ENCODE measurements at regions not wholly inside any gene's neighbourhood (a gene's known extent, or its start where the extent isn't known, plus 50 kb on each side); places are given as distances from the start of the nearest gene placed in this dataset.

GRCh38 chr2:64932371-64933216 lies 56.6 kb upstream of the SLC1A4 start:
- ChIA-PET CTCF (interaction anchor here (0.7 to 1.0 kb wide), 4 partner anchors 13 to 105 kb away, joined by 3 read pairs; no protein-coding TSS in a partner anchor), POLR2A (interaction anchor here (0.5 kb wide), 1 partner anchor 245 kb away, joined by 5 read pairs; no protein-coding TSS in a partner anchor)
- TF ChIP-seq ZNF223 (tag by site-specific recombination; IDR thresholded peaks at IDR 0.05) (no peak), ZBTB17 (tag by site-specific recombination; IDR thresholded peaks at IDR 0.05) (no peak), ZBTB6 (tag by site-specific recombination; IDR thresholded peaks at IDR 0.05) (no peak), ZNF10 (tag by site-specific recombination; IDR thresholded peaks at IDR 0.05) (no peak), ZNF175 (tag by site-specific recombination; IDR thresholded peaks at IDR 0.05) (no peak), ZNF585B (tag by site-specific recombination; IDR thresholded peaks at IDR 0.05) (no peak), ZNF404 (tag by site-specific recombination; IDR thresholded peaks at IDR 0.05) (no peak), AEBP2 (tag by site-specific recombination; IDR thresholded peaks at IDR 0.05; ENCODE audit: borderline replicate concordance) (no peak), ZBTB48 (tag by site-specific recombination; IDR thresholded peaks at IDR 0.05) (no peak), ZNF211 (tag by site-specific recombination; IDR thresholded peaks at IDR 0.05; ENCODE audit: low read depth) (no peak), ZNF16 (tag by site-specific recombination; IDR thresholded peaks at IDR 0.05; ENCODE audit: low read depth) (no peak), ZNF335 (tag by site-specific recombination; conservative IDR thresholded peaks at IDR 0.05) (no peak), ZNF354C (tag by site-specific recombination; IDR thresholded peaks at IDR 0.05; ENCODE audit: borderline replicate concordance, low read depth) (no peak), ZNF529 (tag by site-specific recombination; IDR thresholded peaks at IDR 0.05; ENCODE audit: insufficient replicate concordance) (no peak), ZNF416 (tag by site-specific recombination; IDR thresholded peaks at IDR 0.05) (no peak), MZF1 (tag by site-specific recombination; IDR thresholded peaks at IDR 0.05; ENCODE audit: borderline replicate concordance) (no peak)
- Histone ChIP-seq H3K9me3 (ENCODE audit: control insufficient read depth, insufficient read depth, low read depth, low read length) (no peaks in the 10 kb centered on the region), H3K4me3 (ENCODE audit: low read depth, low read length) (no peak overlapping the region), H3K4me1 (ENCODE audit: control insufficient read depth, insufficient read depth, low read length) (no peaks in the 10 kb centered on the region), H3K27ac (ENCODE audit: extremely low read depth, low read depth, low read length) (no peak overlapping the region), H3K36me3 (ENCODE audit: control insufficient read depth in 2 of 2, insufficient read depth in 1 of 2, low read length in 2 of 2) (no peaks in the 10 kb centered on the region)

- no peaks in the 10 kb centered on the region for H3K36me3 ChIP-seq (ENCODE audit: control insufficient read depth in 2 of 2, insufficient read depth in 1 of 2, low read length in 2 of 2)
- no peaks in the 10 kb centered on the region for H3K4me1 ChIP-seq (ENCODE audit: control insufficient read depth, insufficient read depth, low read length)
- H3K4me3 ChIP-seq (ENCODE audit: low read depth, low read length), result no peak overlapping the region
- TF ChIP-seq YY2 (tag by site-specific recombination; IDR thresholded peaks at IDR 0.05) (no peak), HIC1 (tag by site-specific recombination; IDR thresholded peaks at IDR 0.05) (no peak), ZNF792 (tag by site-specific recombination; IDR thresholded peaks at IDR 0.05) (no peak), ZNF549 (tag by site-specific recombination; IDR thresholded peaks at IDR 0.05) (no peak), ZNF701 (tag by site-specific recombination; IDR thresholded peaks at IDR 0.05) (no peak), ATF2 (tag by site-specific recombination; IDR thresholded peaks at IDR 0.05; ENCODE audit: low read depth) (no peak), ZNF391 (tag by site-specific recombination; IDR thresholded peaks at IDR 0.05; ENCODE audit: borderline replicate concordance, low read depth) (no peak), ZNF510 (tag by site-specific recombination; IDR thresholded peaks at IDR 0.05; ENCODE audit: insufficient replicate concordance) (no peak)
- no peaks in the 10 kb centered on the region for H3K9me3 ChIP-seq (ENCODE audit: control insufficient read depth, insufficient read depth, low read depth, low read length)
- ChIA-PET POLR2A (no interaction called here), CTCF (interaction anchor here (1.0 to 1.2 kb wide), 3 partner anchors 17 to 105 kb away, joined by 3 to 4 read pairs (median 4); no protein-coding TSS in a partner anchor)
- no peak overlapping the region for H3K27ac ChIP-seq (ENCODE audit: extremely low read depth, low read depth, low read length)
Measured at GRCh38 chr2:64934530-64934929, 54.7 kb upstream of the SLC1A4 start.

All from HEK293 (cell line).